ENCODE measurements at regions not wholly inside any gene's neighbourhood (a gene's known extent, or its start where the extent isn't known, plus 50 kb on each side); places are given as distances from the start of the nearest gene placed in this dataset.

DNA sequence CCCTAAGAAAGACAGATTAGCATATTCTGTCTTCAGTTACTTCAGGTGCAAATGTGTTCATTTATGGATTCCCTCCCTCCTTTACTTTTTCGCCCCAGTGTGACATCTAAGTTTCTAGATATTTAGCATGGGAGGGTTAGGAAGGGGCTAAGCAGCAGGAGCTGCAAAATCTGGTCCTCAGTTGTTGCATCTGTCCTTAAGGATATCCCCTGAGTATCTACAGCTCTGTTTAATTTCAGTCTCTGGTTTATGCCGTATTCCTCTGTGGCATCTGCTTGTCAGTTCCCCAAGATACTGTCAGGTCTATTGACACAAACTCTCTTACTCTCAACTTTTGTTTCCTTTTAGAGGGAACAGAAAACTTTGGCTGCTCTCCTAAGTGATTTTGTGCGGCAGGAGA is 754.6 kb upstream of the MAP3K7 start:
- no peak for TF ChIP-seq YY1 (IDR thresholded peaks at IDR 0.05)
- TF ChIP-seq, protein P1, sequence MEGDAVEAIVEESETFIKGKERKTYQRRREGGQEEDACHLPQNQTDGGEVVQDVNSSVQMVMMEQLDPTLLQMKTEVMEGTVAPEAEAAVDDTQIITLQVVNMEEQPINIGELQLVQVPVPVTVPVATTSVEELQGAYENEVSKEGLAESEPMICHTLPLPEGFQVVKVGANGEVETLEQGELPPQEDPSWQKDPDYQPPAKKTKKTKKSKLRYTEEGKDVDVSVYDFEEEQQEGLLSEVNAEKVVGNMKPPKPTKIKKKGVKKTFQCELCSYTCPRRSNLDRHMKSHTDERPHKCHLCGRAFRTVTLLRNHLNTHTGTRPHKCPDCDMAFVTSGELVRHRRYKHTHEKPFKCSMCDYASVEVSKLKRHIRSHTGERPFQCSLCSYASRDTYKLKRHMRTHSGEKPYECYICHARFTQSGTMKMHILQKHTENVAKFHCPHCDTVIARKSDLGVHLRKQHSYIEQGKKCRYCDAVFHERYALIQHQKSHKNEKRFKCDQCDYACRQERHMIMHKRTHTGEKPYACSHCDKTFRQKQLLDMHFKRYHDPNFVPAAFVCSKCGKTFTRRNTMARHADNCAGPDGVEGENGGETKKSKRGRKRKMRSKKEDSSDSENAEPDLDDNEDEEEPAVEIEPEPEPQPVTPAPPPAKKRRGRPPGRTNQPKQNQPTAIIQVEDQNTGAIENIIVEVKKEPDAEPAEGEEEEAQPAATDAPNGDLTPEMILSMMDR (IDR thresholded peaks at IDR 0.05; ENCODE audit: low read depth, low read length, missing input control) = no peak
- no peak for TF ChIP-seq HNF4G (IDR thresholded peaks at IDR 0.05)
- TF ChIP-seq, protein P2, sequence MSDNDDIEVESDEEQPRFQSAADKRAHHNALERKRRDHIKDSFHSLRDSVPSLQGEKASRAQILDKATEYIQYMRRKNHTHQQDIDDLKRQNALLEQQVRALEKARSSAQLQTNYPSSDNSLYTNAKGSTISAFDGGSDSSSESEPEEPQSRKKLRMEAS (IDR thresholded peaks at IDR 0.05) = no peak
- TF ChIP-seq, protein P3, sequence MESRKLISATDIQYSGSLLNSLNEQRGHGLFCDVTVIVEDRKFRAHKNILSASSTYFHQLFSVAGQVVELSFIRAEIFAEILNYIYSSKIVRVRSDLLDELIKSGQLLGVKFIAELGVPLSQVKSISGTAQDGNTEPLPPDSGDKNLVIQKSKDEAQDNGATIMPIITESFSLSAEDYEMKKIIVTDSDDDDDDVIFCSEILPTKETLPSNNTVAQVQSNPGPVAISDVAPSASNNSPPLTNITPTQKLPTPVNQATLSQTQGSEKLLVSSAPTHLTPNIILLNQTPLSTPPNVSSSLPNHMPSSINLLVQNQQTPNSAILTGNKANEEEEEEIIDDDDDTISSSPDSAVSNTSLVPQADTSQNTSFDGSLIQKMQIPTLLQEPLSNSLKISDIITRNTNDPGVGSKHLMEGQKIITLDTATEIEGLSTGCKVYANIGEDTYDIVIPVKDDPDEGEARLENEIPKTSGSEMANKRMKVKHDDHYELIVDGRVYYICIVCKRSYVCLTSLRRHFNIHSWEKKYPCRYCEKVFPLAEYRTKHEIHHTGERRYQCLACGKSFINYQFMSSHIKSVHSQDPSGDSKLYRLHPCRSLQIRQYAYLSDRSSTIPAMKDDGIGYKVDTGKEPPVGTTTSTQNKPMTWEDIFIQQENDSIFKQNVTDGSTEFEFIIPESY (IDR thresholded peaks at IDR 0.05) = no peak

Measured in liver (tissue), 3 donors.